NOMO-1 (cell line): ENCODE measurements at regions not wholly inside any gene's neighbourhood (a gene's known extent, or its start where the extent isn't known, plus 50 kb on each side); places are given as distances from the start of the nearest gene placed in this dataset.

Experiments used
- DNase-seq, 2 experiments: peaks; one replicate each; lab custom pipeline; 2025; ENCODE audit not compliant: unreplicated experiment in 2 of 2; lab: John Stamatoyannopoulos, UW

GRCh38 chrX:10390187-10390586, 230.2 kb downstream of the MID1 start:
- DNase-seq = no peak

GRCh38 chrX:10393241-10393640, 227.1 kb downstream of the MID1 start:
- DNase-seq = no peak

DNA sequence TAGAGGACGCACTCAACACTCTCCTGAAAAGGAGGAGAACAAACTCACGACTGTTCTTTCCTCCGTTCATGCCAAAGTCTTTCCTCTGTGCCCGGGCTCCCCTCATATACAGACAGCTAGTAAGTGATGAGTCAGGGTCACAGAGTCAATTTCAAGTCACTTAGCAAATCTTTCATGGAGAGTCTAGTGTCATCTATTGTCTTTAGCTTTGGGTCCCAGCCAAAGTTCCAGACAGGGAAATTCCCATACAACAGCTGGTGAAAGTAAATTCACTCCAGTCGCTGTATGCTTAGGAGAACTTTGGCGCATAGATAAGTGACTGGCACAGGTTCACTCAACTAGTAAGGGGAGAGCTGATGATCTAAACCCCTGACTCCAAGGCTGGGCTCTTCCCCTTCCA, 226.5 kb downstream of the MID1 start:
- no peak for DNase-seq

DNA sequence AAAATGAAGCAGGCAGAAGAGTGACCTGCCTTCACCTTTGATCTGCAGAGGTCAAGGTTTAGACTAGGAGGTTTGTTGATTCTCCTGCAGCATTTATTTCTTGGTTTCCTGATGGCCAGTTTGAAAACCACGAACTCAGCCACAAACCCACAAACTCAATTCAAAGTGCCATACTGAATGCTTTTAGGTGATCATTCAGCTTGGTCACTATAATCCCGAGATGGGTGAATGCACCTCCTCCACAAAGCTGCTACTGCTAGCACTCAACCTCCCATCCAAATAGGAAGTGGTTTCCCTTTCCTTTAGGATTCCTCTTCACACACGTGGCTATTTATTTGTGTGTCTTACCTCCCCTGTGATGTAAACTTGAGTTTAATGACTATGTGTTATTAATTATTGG, 225.2 kb downstream of the MID1 start:
- peak in 1 of 2 experiments; percentile 33 for DNase-seq
